ENCODE measurements at regions not wholly inside any gene's neighbourhood (a gene's known extent, or its start where the extent isn't known, plus 50 kb on each side); places are given as distances from the start of the nearest gene placed in this dataset.

GRCh38 chrX:139058831-139059495 is 347.4 kb upstream of the FGF13 start:
- Histone ChIP-seq H3K9ac (ENCODE audit: low read length) (no peak overlapping the region), H3K9me3 (ENCODE audit: control insufficient read depth in 1 of 2, insufficient read depth in 1 of 2, low read depth in 1 of 2, low read length in 2 of 2) (no peaks in the 10 kb centered on the region), H3K4me1 (ENCODE audit: control insufficient read depth in 1 of 2, insufficient read depth in 2 of 2, low read length in 2 of 2) (no peaks in the 10 kb centered on the region), H3K4me3 (replicated peaks in 1 of 2; ENCODE audit: low read depth in 1 of 2, low read length in 2 of 2) (no peak overlapping the region), H2AFZ (ENCODE audit: low read depth, low read length, poor library complexity, severe bottlenecking) (no peak overlapping the region), H3K36me3 (ENCODE audit: control insufficient read depth in 1 of 2, insufficient read depth in 2 of 2, low read length in 2 of 2) (no peaks in the 10 kb centered on the region), H3K9me2 (ENCODE audit: insufficient read depth) (no peaks in the 10 kb centered on the region), H3K27ac (ENCODE audit: low read depth, low read length) (no peak overlapping the region), H4K20me1 (ENCODE audit: insufficient read depth) (no peaks in the 10 kb centered on the region), H3K27me3 (ENCODE audit: insufficient read depth, low read length) (no peaks in the 10 kb centered on the region), H3K4me2 (ENCODE audit: low read length) (no peak overlapping the region), H3K79me2 (ENCODE audit: insufficient read depth, low read length) (no peaks in the 10 kb centered on the region)
- no TSS peak for BruUV-seq (replicated peaks)
- no peak for DNase-seq (ENCODE audit: low read depth, low spot score)
- no peak for ATAC-seq
- no peak for TF ChIP-seq ZBTB33 (IDR thresholded peaks at IDR 0.05; ENCODE audit: extremely low read depth, insufficient replicate concordance, low read length)
- no peak for TF ChIP-seq SP1 (IDR thresholded peaks at IDR 0.05; ENCODE audit: low read depth)
- no peak for TF ChIP-seq SRF (IDR thresholded peaks at IDR 0.05; ENCODE audit: low read depth)
- no peak for TF ChIP-seq CBX3 (IDR thresholded peaks at IDR 0.05; ENCODE audit: low read depth)
- no peak for TF ChIP-seq ZFX (IDR thresholded peaks at IDR 0.05)
- TF ChIP-seq MAX (IDR thresholded peaks at IDR 0.05): no peak
- TF ChIP-seq RAD21 (IDR thresholded peaks at IDR 0.05; ENCODE audit: low read depth): no peak
- no peak for TF ChIP-seq FOSL1 (IDR thresholded peaks at IDR 0.05; ENCODE audit: low read depth)
- ChIA-PET RAD21 (ENCODE audit: low non-redundant PET in 1 of 2, low total read pairs in 2 of 2, uncharacterized antibody in 2 of 2, unreplicated experiment in 2 of 2) (no interaction called here), POLR2A (no interaction called here), CTCF (no interaction called here)
- intact Hi-C loops (cut with micrococcal nuclease): no loop called here

GRCh38 chrX:139052461-139052860 is 340.9 kb upstream of the FGF13 start:
- H3K4me1 ChIP-seq (ENCODE audit: control insufficient read depth in 1 of 2, insufficient read depth in 2 of 2, low read length in 2 of 2): no peaks in the 10 kb centered on the region
- H3K9ac ChIP-seq (ENCODE audit: low read length): no peak overlapping the region
- H4K20me1 ChIP-seq (ENCODE audit: insufficient read depth): no peaks in the 10 kb centered on the region
- TF ChIP-seq ELF1 (IDR thresholded peaks at IDR 0.05; ENCODE audit: borderline replicate concordance, low read depth): no peak
- TF ChIP-seq SIN3A (IDR thresholded peaks at IDR 0.05; ENCODE audit: low read depth): no peak
- no peak for TF ChIP-seq EZH2phosphoT487 (IDR thresholded peaks at IDR 0.05; ENCODE audit: borderline replicate concordance)
- H3K9me3 ChIP-seq (ENCODE audit: control insufficient read depth in 1 of 2, insufficient read depth in 1 of 2, low read depth in 1 of 2, low read length in 2 of 2): no peaks in the 10 kb centered on the region; a peak in 1 of 4 replicates
- BruUV-seq (replicated peaks): no TSS peak
- H3K79me2 ChIP-seq (ENCODE audit: insufficient read depth, low read length): no peaks in the 10 kb centered on the region
- no peak overlapping the region for H2AFZ ChIP-seq (ENCODE audit: low read depth, low read length, poor library complexity, severe bottlenecking)
- DNase-seq (ENCODE audit: low read depth, low spot score) (no peak), ATAC-seq (no peak)
- intact Hi-C loops (cut with micrococcal nuclease): no loop called here
- no peak overlapping the region for H3K4me2 ChIP-seq (ENCODE audit: low read length)
- no peak overlapping the region for H3K27ac ChIP-seq (ENCODE audit: low read depth, low read length)
- H3K36me3 ChIP-seq (ENCODE audit: control insufficient read depth in 1 of 2, insufficient read depth in 2 of 2, low read length in 2 of 2): no peaks in the 10 kb centered on the region
- CTCF ChIA-PET: no interaction called here
- H3K27me3 ChIP-seq (ENCODE audit: insufficient read depth, low read length): no peaks in the 10 kb centered on the region
- RAD21 ChIA-PET (ENCODE audit: low non-redundant PET in 1 of 2, low total read pairs in 2 of 2, uncharacterized antibody in 2 of 2, unreplicated experiment in 2 of 2): no interaction called here
- H3K4me3 ChIP-seq (replicated peaks in 1 of 2; ENCODE audit: low read depth in 1 of 2, low read length in 2 of 2): no peak overlapping the region
- POLR2A ChIA-PET: no interaction called here
- no peaks in the 10 kb centered on the region for H3K9me2 ChIP-seq (ENCODE audit: insufficient read depth)

Data from HCT116 (cell line).